Activated T-helper 9 cell treated with anti-CD3 and anti-CD28 coated beads, Interleukin-2, amount 50 U/mL, for 16 hours (primary cell): ENCODE measurements at regions not wholly inside any gene's neighbourhood (a gene's known extent, or its start where the extent isn't known, plus 50 kb on each side); places are given as distances from the start of the nearest gene placed in this dataset.
"Not testable (repeated sequence)": the region's sequence is repeated elsewhere in the genome, so short reads cannot be mapped to it uniquely, and the experiment has no call there.

Experiments used
- DNase-seq: peaks from one replicate; pipeline ENCODE4 v3.0.0-alpha.2; 2020; ENCODE audit warnings: low read depth

DNA sequence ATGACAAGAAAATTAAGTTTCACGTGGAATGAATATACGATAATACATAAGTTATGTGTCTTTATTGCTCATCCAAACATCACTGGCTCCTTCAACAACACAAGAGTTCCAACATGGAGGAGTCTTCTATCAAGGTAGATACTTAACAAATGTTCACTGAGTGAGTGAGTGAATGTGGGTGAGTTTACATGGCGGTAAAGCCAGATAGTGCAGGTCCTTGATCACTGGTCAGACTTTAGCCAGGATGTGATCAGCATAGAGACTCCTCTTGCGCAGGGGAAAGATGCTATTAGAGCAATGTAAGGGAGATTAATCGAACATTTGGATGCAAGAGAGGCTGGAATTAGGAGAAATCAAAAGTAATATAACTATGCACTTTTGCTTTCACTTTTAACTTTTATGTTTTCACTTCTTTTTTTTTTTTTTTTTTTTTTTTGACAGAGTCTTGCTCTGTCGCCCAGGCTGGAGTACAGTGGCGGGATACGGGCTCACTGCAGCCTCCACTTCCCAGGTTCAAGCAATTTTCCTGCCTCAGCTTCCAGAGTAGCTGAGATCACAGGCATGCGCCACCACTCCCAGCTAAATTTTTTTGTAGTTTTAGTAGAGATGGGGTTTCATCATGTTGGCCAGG, 249.0 kb upstream of the ID2 start:
- no peak for DNase-seq

DNA sequence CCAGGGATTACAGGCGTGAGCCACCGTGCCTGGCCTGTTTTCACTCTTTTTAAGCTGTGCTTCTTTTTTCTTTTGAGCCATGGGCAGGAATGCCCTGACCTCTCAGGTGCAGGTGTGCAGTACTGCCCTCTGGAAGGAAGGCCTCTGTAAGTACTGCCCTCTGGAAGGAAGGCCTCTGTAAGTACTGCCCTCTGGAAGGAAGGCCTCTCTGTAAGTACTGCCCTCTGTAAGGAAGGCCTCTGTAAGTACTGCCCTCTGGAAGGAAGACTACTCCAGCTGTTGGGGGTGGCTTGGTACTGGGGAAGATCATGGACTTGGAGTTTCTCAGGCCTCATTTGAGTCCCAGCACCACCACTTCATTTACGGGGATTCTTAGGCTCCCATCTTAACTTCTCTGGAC, 248.5 kb upstream of the ID2 start:
- no peak for DNase-seq

DNA sequence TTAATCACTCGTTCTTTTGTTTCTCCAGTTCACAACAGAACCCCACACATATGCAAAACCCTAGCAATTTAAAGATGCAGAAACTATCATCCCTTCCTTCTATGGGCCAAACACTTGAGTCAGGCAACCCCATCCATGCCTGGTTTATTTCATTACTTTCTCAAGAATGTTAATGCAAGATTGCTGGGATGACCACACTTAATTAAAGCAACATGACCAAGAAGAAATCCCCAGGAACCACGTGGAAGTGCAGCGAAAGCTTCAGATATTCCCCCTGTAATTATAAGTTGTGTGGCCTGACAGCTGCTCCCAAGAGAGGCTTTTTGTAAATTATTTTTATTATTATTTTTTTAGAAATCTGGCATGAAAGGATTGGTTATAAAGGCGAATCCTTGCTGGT, 246.2 kb upstream of the ID2 start:
- no peak for DNase-seq

DNA sequence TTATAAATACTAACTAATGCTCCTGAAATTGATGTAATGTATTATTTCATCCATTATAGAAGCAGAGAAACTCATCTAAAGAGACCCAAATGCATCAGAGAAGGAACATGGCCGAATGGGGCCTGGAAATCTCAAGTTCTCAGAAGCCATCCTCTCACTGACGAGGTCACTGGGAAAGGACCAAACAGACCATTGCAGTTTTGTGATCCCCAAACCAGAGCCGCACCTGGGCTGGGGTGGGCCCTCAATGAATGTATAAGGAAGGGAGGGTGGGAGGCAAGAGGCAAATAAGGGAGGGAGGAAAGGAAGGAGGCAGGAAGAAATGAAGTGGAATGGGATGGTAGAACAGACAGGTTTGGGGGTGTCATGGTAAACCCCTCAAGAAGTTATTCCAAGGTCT, 245.3 kb upstream of the ID2 start:
- DNase-seq, result no peak

DNA sequence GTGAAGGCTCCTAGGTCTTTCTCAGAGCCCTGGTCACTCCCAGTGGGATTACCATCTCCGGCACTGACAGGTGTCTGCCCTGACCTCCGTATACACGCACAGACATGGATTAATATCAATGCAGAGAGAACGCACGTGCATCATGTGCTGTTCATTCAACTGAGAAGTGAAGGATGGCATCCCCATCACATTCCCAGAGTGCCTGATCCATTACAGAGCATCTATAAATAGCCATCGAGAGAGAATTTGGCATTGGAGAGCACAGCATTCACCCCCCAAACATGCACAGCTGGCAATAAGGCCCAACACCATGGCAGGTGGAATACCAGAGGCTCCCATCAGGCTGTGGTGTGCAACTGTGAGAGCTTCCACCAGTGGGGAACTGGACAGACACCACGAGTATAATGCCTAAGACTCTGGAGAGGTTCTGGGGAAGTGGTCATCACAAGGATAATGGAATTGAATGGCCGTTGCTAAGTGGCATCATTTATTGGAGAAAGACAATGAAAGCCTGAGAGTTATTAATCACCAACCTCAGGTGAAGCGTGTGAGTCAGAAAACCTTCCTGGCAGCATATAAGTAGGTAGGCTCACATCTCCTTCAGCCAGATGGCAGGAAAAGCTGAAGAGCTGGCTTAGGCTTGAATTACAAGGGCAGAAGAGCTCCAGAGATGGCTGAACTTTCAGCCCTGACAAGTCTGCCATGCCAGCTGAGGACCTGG, 244.5 kb upstream of the ID2 start:
- DNase-seq, result no peak

DNA sequence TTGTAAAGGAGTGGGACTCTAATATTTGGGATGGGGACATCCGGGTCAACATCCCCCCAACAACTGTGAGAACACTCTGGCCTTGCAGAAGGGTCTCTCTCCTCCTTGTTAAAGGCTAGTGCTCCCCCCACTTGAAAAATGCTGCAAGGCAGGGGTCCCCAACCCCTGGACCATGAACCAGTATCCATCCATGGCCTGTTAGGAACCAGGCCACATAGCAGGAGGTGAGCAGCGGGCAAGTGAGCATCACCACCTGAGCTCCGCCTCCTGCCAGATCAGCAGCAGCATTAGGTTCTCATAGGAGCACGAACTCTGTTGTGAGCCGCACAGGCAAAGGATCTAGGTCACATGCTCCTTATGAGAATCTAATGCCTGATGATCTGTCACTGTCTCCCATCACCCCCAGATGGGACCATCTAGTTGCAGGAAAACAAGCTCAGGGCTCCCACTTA, 243.9 kb upstream of the ID2 start:
- no peak for DNase-seq

DNA sequence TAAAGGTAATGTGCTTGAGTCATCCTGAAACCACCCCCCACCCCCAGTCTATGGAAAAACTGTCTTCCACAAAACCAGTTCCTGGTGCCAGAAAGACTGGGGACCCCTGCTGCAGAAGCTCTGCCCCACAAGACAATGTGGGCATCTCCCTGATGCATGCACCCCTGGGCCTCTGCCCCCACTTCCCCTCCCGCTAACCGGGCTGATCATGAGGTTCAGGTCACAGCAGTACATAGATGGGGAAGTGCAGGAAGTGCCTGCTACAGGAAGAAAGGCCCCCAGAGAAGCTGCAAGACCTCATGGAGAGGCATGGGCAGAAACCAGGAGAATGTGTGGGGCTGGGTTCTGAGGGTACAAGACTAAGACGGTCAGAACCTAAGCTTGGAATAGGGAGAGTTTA, 243.4 kb upstream of the ID2 start:
- no peak for DNase-seq

DNA sequence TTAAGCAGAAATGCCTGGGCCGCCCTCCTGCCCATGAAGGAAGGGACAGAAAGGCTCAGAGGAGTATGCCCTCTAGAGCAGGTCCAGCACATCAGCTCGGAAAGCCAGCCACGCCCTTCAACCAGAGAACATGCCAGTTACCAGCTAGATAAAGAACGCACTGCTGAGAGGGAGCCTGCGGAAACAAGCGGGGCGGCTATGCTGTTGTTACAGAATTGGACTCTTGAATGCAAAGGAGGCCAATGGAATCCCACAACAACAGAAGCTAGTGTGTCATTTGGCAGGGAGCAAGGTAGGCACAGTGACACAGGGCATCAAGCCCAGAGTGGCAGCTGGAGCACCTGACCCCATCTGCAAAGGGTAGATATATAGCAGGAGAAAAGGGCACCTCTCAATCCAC, 242.9 kb upstream of the ID2 start:
- DNase-seq, result no peak

DNA sequence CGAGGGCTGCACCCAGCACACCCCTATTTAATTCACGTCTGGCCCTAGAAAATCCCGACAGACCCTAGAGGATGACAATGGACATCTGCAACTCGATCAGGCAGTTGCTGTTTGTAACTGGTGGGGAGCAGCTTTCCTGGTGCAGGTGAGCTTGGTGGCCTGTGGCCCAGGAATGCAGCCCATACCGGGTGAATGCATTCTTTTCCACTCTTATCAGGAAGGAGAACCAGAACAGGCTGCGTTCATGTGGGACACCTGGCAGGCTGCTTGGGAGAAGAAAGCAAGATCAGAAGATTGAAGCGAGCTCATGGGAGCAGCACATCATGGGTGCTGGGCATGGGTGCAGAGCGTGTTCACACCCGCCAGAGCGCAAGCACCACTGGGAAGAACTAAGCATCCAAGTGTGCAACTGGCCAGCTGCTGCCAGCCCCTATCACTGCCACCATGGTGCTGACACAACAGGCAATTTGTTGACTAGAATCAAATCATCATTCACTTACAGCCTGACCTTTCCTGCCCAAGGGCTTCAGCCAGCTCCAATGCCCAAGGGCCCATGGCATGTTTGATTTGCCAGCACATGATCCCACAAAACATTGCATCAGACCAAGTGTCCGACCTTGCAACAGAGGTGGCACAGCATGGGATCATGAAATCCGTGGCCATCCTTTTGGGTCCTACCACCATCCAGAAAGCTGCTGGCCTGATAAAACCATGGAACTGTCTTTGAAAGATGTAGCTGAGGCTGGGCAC, 241.7 kb upstream of the ID2 start:
- no peak for DNase-seq

DNA sequence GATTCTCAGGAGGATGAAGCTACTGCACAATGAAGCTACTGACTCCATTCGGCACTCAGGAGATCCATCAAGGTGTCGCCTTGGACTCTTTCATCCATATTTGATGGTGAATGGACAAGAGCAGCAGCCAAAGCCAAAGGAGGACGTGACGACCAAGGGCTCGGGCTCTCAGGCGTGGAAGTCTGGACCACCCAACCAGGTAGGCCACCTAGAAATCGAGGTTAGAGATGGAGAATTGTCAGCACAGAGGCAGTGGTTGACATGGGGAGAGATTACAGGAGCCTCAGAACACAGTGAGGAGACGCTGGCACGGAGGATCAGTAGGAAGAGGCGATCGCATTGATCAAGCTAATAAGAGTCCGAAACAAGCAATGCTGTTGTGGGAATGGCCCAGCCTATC, 240.5 kb upstream of the ID2 start:
- no peak for DNase-seq

DNA sequence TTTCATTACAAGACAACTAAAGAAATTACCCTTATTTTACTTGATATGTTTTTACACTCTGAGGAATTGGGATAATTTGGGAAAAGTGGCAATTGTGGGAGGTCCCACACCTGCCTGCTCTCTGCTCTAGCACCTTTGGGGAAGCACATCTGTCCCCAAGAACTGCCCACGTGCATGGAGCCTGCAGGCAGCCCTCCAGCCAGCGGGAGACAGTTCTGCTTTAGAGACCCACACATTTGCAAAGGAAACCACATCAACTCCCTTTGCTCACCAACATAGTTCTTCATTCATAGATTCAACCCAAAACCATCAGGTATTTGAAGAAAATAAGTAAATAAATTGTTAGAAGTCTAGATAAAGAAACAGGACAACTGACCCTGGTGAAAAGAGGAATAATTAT, 239.9 kb upstream of the ID2 start:
- no peak for DNase-seq

DNA sequence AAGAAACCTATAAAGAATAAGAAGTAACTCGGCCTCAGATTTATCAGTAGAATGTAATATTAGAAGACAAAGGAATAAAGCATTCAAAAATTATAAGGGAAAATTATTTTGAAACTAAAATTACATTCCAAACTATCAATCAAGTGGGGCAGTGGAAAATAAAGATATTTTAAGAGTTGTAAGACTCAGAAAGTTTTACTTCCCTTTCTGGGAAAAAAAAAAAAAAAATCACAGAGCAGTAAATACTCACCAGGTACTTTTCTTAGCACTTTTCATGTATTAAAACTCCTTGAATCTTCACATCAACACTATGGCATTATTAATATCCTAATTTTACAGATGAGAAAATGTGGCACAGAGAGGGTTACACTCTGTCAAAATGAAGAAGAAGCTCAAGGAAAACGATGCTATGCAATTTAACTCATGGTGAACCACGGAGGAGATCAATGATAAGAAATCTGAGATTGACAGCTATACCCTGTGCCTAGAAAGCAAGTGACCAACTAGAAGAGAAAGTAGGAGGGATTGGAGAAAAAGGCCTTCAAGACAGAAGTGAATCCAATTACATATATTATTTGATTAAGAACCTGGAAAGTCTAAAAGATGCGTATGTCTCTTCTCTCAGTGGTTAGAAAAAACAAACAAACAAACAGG, 238.9 kb upstream of the ID2 start:
- DNase-seq, result no peak

DNA sequence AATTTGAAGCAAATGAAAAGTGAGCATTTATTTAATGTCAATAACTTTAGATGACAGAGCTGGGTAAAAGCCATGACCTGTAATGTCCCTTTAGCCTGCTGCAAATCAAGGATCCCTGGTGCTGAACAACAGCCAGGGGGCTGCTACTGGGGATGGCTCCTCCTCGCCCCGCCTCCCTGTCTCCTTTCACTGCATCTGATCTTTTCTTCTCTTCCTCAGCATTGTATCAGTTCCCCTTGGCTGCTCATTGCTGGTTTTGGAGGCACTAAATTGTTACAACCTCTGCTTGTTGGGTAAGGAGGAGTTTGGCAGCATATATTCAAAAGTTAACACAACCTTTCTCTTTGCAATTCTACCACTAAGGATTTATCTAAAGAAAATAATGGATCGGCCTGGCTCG, 236.3 kb upstream of the ID2 start:
- DNase-seq, result no peak

DNA sequence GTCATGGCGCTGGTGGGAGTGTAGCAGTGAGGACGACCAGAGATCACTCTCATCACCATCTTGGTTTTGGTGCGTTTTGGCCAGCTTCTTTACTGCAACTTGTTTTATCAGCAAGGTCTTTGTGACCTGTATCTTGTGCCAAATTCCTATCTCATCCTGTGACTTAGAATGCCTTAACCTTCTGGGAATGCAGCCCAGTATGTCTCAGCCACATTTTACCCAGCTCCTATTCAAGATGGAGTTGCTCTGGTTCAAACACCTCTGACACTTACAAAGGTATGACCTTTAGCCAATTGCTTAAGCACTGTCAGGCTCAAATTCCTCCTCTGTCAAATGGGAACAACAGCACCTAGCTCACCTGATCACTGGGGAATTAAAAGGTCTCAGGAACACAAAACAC, 235.1 kb upstream of the ID2 start:
- DNase-seq, result not testable (repeated sequence)

DNA sequence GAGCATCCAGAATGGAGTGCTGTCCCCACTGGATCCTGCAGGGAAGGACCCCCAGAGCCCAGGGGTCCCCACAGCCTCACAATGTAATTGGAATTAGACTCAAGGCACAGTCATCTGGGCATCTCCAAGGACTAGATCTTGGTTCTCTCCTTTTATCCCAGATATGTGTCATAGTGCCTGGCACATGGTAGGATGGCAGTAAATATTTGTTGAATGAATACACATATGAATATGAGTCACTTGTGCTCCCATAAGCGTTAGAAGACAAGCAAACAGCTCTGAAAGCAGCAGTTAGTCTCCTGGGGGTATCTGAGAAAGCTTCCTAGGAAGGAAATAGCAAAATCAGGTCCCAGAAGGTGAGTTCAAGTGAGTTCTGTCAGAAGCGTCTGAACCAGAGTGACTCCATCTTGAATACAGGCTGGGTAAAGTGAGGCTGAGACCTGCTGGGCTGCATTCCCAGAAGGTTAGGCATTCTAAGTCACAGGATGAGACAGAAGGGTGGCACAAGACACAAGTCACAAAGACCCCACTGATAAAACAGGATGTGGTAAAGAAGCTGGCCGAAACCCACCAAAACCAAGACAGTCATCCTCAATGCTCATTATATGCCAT, 234.1 kb upstream of the ID2 start:
- no peak for DNase-seq

DNA sequence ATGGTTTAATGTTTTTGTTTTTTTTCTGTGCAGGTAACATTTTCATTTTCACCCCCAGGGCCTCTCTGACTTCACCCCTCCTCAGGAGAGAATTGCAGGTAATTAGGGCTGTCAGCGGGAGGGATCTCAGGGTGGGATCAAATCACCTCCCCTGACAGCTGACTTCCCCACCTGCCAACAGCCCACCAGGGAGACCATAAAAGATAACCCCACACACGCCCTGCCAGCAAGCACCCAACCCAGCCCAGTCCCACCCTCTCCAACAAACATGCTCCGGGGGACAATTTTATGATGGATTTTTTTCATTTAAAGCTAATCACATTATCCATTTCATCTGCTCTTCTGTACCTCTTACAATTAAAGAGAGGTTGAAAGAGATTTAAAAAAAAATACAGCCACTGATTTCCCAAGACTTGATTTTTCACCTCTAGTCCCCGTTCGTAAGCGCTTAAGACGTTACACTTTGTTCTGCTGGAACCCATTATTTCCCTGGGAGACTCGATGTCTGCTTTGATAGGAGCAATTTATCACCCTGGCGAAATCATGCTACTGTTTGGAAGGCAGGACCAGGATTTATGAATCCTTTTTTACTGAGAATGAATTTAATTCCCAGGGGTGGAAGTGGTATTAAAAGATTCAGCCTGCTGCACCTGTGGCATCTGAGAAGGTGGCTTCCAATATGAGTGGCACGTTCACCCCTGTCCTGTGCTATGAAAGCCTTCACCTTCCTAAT, 232.9 kb upstream of the ID2 start:
- DNase-seq, result no peak

DNA sequence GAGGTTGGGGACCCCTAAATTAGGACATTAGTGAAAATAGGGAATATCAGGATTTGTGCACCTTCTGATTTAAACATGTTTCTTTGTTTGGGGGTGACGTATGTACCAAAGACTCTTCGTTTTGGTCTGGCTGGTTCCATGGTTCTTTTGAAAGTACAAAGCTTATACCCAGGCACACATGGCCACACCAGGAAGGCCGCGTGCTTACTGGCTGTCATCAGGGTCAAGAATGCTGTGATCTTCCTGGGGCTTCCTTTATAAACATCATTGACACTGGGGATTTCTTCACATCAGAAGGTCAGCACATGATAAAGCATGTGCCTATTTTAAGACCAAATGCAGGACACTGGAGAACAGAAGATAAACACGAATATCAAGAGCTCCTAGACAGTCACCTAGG, 230.6 kb upstream of the ID2 start:
- DNase-seq, result no peak

DNA sequence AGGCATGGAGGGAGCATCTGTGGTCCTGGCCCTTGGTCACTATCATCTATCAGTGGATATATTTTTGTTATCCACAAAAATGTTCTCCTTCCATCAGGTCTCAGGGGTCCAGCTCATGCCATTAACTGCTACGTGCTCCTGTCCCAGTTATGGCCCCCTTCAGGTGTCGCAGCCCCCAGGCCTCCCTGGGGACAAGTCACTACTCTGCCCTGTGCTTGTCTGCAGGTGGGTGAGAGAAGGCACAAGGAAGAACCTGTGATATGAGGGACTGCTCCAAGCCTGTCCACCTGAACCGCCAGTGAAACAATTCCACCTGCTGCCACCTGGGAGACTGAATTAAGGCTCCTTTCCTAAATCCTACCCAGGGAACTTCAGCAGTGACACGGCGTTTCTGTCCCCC, 229.6 kb upstream of the ID2 start:
- no peak for DNase-seq

DNA sequence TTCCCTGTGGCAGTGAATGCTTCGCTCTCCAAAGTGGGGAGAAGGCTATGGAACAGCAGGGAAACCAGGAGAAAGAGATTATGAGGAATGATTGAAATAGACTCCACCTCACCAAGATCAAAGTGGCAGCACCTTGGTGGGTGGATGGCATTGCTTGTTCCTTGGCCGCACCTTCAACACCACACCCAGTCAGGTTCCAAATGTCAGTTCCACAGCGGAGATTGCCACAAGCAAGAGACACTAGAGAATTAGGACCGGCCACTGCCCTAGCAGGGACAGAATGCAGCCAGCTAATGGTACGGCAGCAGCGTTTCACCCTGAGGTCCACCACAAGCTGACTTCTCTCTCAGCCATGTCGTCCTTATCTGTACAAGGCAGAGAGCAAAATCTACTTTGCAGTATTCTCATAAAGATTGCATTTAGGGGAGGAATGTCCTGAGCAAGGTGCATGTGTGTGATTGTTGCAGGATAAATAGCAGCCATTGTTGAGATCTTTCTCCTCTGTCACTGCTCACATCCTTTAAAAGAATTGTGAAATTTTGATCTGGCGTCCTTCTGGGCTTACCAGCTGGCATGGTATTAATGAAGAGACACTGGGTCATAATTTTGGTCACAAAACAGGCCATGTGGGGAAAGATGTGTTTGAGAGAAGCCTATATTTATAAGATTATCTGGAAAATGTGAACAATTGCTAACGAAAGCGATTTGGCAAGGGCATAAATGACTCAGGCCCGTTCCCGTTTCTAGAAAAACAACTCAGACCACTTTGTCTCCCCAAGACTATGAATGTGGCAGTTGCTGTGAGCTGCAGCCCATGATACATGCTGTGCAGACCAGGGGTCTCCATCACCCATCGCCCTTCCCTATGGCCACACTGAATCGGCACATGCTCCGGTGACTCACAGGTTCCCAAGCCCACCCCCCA, 228.6 kb upstream of the ID2 start:
- DNase-seq, result no peak

DNA sequence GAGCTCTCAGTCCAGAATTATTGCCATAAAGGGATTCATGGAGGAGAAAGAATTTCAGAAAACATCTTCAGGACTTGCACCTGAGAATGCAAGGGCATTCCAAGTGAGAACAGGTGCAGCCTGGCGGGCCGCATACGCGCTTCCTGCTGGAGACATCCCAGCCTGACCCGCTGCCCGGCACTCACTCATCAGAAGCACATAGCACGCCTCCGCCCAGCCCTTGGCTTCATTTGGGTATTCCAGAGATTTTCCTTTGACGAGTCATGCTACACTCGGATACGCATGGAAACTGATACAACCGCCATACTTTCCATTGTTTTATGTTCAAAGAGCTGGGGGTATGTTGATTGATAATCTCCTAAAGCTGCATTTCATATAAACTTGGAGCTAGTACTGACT, 228.0 kb upstream of the ID2 start:
- no peak for DNase-seq

DNA sequence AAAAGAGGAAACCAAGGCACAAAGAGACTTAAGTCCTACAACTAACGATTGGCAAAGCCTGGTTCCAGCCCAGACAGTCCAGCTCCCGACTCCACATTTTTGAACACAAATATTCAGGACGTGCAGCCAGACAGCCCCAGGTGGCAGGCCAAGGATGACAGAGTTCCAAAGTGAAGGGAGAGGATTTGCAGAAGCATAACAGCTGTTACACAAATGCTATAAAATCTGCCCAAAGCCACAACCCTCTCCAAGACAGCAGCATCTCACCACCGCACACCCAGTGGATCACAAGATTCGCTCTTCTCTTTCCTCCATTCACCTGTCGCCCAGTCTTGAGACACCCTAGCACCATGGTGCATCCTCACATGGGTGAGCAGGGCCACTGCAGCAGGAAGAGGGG, 227.1 kb upstream of the ID2 start:
- no peak for DNase-seq
